ENCODE measurements at regions not wholly inside any gene's neighbourhood (a gene's known extent, or its start where the extent isn't known, plus 50 kb on each side); places are given as distances from the start of the nearest gene placed in this dataset.
"Not testable (repeated sequence)": the region's sequence is repeated elsewhere in the genome, so short reads cannot be mapped to it uniquely, and the experiment has no call there.

DNA sequence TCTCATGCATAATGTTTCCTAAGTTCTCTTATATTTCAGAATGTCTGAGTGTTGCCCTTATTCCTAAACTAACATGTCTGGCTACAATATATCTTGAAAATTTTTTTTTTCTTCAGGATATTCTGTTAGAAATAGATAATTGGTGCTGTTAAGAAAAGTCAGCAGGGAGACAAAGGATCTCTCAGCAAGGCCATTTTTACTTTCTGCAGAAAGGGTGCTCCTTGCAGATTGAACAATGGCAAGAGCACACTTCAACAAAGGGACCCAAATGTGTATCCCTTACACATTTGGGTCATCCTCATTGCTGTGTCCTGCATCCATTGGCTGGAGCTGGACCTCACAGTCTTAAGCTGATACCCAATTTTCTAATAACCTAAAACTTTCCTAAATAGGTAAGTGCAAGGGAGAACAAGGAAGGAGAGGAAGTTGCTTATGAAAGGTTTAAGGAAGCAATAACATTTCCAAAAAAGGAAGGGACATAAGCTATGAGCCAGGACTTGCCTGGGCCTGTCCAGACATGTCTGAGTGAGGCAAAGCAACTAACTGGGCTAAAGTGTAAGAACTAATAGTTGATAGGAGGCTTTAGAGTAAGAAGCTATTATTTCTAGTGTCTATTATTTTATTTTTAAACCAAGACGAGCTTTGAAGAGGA, 429.6 kb downstream of the BCKDHB start:
- peaks cover 2% of the 10 kb centered on the region for H3K9me3 Mint-ChIP-seq
- DNase-seq: no peak
- H3K27me3 Mint-ChIP-seq: no peaks in the 10 kb centered on the region
- ChIA-PET CTCF (interaction anchor here (2.4 kb wide), 1 partner anchor 13 kb away, joined by 5 read pairs; no protein-coding TSS in a partner anchor), POLR2A (no interaction called here)
- H3K4me3 Mint-ChIP-seq: no peak overlapping the region
- H3K36me3 Mint-ChIP-seq (ENCODE audit: low read depth): no peaks in the 10 kb centered on the region
- no peaks in the 10 kb centered on the region for H3K4me1 Mint-ChIP-seq
- H3K27ac Mint-ChIP-seq: no peak overlapping the region

DNA sequence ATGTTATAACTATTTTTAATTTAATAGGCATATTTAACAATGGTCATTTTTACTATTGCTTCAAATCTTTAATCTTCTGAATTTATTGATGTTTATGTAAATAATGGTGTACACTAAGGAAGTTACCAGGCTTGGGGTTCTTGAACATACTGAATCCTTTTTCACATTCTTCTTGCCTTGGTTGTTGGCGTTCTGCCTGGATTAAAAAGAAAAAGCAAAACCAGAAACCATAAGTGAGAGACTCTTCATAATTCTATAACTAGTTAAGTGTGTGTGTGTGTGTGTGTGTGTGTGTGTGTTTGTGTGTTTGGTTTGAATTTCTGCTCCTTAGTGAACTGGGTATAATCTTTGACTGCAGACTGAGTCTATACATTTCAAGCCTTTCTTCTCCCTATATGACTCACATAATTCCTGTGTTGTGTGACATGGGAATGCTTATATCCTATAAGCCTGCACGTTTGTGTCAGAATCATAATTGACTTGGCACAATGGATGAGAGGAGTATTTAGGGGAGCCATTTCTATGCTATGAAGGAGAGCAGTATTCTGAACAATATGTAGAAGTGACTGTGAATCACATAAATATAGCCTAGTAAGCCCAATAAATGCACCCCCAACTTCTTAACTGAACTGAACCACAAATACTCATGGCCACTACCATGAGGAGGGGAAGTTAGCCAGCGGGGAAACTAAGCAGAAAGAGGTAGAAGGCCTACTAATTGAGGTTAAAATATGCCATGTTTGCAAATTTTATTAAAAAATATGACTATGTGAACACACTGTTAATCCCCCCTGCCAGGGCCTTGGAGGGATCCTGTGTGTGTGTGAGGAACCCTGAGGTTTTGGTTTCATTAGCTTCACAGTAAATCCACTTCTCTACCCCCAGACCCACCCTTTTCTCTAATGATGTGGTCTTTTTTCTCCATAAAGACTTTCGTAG, 425.5 kb downstream of the BCKDHB start:
- H3K4me1 Mint-ChIP-seq: no peaks in the 10 kb centered on the region
- no peak for DNase-seq
- H3K4me3 Mint-ChIP-seq: no peak overlapping the region
- H3K27me3 Mint-ChIP-seq: peaks cover 2% of the 10 kb centered on the region
- H3K36me3 Mint-ChIP-seq (ENCODE audit: low read depth): no peaks in the 10 kb centered on the region
- H3K27ac Mint-ChIP-seq: no peak overlapping the region
- H3K9me3 Mint-ChIP-seq: peaks cover 2% of the 10 kb centered on the region
- CTCF ChIA-PET: no interaction called here
- POLR2A ChIA-PET: no interaction called here

DNA sequence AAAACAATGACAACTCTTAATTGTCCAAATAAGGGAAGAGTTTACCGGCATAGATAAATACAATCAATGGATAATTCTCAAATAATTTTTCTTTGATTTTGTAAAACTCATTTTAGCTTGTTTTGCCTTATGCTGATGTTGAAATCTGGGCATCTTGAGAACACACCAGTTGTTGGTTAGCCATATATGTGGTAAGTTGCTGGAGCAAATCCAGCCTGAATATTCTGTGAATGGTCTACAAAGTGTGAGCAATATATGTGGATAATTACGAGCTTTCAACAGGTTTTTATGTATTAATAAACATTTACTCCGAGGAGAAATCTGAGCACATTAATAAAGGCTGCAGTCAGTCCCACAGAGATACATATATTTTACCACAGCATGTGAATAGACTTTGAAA, 423.6 kb downstream of the BCKDHB start:
- H3K4me1 Mint-ChIP-seq: no peaks in the 10 kb centered on the region
- peaks cover 2% of the 10 kb centered on the region for H3K27me3 Mint-ChIP-seq
- H3K9me3 Mint-ChIP-seq: no peaks in the 10 kb centered on the region
- ChIA-PET POLR2A (no interaction called here), CTCF (no interaction called here)
- H3K4me3 Mint-ChIP-seq: no peak overlapping the region
- no peak for DNase-seq
- no peak overlapping the region for H3K27ac Mint-ChIP-seq
- H3K36me3 Mint-ChIP-seq (ENCODE audit: low read depth): peaks cover 1% of the 10 kb centered on the region

DNA sequence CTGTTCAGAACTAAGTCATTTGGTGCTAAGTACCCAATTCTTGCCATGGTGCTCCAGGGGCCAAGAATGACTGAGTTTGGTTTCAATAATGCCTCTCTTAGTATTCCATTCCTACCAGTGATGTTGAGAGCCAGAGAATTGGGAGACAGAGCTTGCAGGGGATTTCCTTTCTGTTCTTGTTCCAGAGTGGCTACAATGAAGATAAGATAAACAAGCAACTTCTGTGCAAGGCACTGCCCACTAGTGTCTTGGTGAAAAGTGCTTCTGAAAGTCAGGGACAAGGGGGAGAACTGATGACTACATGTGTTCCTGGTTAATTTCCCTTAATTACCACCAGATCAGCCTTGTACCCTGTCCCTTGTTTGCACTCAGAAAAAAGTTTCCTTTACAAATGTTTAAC, 421.6 kb downstream of the BCKDHB start:
- no peak overlapping the region for H3K27ac Mint-ChIP-seq
- no peak for DNase-seq
- CTCF ChIA-PET: no interaction called here
- H3K27me3 Mint-ChIP-seq: peaks cover 5% of the 10 kb centered on the region
- H3K4me1 Mint-ChIP-seq: peaks cover 13% of the 10 kb centered on the region
- peaks cover 1% of the 10 kb centered on the region for H3K36me3 Mint-ChIP-seq (ENCODE audit: low read depth)
- H3K4me3 Mint-ChIP-seq: no peak overlapping the region
- H3K9me3 Mint-ChIP-seq: no peaks in the 10 kb centered on the region
- POLR2A ChIA-PET: no interaction called here

DNA sequence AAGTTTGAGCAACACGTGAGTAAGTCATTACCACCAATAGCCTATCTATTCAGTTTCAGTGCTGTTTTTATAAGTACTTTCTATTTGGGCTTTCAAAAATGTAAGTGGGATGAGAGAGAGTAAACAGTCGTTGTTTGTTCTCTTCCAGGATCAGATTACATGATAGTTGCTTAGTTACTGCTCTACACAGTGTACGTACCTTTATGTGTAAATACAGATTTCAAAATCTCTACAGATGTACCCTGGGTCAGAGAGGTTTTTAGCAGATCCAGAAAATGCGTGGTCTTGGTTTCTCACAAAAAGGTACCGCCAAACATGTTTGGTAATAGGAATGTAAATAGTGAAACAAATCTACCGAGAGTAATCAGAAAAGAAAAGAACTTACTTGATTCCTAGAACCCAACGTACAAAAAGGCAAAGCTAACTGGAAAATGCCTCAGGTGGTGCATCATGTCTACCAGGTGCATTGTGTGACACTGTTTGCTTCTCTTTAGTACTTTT, 421.1 kb downstream of the BCKDHB start:
- H3K4me3 Mint-ChIP-seq: no peak overlapping the region
- CTCF ChIA-PET: no interaction called here
- no peaks in the 10 kb centered on the region for H3K9me3 Mint-ChIP-seq
- no peak for DNase-seq
- peaks cover 13% of the 10 kb centered on the region for H3K4me1 Mint-ChIP-seq
- POLR2A ChIA-PET: no interaction called here
- peaks cover 5% of the 10 kb centered on the region for H3K27me3 Mint-ChIP-seq
- peaks cover 1% of the 10 kb centered on the region for H3K36me3 Mint-ChIP-seq (ENCODE audit: low read depth)
- no peak overlapping the region for H3K27ac Mint-ChIP-seq

DNA sequence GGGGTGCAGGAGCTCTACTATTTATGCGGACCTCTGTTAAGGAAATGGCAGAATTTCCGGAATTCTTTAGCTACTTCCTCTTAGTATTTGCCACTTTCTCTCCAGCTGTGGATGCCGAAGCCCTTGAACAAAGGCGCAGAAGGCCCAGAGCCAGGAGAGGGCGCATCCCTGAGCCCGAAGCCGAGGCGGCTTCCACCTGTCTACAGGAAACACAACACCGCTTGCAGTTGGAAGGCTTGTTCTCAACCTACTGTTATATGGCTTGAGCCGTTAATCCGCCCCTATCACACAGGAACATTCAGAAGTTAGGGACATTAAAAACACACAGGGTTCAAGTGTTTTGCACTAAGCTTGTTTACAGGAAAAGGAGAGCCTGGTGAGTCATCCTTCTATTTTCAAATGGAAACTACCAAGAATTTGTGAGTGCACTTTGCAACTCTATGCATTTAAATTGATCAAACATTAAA, 417.1 kb downstream of the BCKDHB start:
- Mint-ChIP-seq H3K9me3 (no peaks in the 10 kb centered on the region), H3K27ac (no peak overlapping the region), H3K27me3 (peaks cover 8% of the 10 kb centered on the region), H3K36me3 (ENCODE audit: low read depth) (peaks cover 1% of the 10 kb centered on the region), H3K4me3 (no peak overlapping the region), H3K4me1 (peaks cover 13% of the 10 kb centered on the region)
- ChIA-PET CTCF (interaction anchor here (1.1 to 1.6 kb wide), 2 partner anchors 9 to 14 kb away, joined by 4 to 5 read pairs; no protein-coding TSS in a partner anchor), POLR2A (no interaction called here)
- no peak for DNase-seq

DNA sequence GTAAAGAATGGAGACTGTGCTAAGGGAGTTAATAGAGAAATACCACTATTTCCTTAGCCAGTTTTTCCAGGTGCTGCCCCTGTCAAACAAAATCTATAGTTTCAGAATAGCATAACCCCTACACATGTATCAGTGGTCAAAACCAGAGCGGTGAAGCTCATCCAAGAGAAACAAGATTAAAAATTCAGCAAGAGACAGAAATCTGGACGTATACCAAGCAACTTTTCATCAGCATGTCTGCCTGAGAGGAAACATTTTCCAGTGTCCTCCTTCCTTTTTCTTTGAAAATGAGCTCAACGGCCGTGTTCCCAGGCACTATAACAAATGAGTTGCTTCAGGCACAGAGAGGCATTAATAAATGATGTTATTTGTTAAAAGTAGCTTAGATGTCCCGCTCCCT, 416.5 kb downstream of the BCKDHB start:
- DNase-seq: no peak
- peaks cover 8% of the 10 kb centered on the region for H3K27me3 Mint-ChIP-seq
- ChIA-PET POLR2A (no interaction called here), CTCF (interaction anchor here (1.6 kb wide), 1 partner anchor 14 kb away, joined by 5 read pairs; no protein-coding TSS in a partner anchor)
- no peak overlapping the region for H3K27ac Mint-ChIP-seq
- peaks cover 1% of the 10 kb centered on the region for H3K36me3 Mint-ChIP-seq (ENCODE audit: low read depth)
- H3K4me3 Mint-ChIP-seq: no peak overlapping the region
- no peaks in the 10 kb centered on the region for H3K9me3 Mint-ChIP-seq
- peaks cover 13% of the 10 kb centered on the region for H3K4me1 Mint-ChIP-seq

DNA sequence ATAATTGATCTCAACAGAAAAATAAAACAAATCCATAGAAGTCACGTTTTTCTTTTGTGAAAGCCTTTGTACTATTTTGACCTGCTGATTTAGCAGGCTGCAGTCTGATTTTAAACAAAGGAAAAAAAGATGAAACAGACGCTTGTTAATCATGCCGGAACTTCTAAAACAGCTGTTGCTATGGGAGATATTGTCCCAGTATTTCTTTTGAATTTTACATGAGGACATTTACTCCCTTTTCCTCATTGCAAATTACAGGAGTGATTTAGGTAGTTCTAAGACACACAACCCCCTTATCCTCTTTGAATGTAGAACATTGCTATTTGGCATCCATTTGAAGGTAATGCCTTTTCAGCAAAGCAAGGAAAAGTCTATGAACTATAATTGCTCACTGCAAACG, 416.1 kb downstream of the BCKDHB start:
- Mint-ChIP-seq H3K27ac (no peak overlapping the region), H3K36me3 (ENCODE audit: low read depth) (peaks cover 1% of the 10 kb centered on the region), H3K4me3 (no peak overlapping the region), H3K9me3 (no peaks in the 10 kb centered on the region), H3K27me3 (peaks cover 8% of the 10 kb centered on the region), H3K4me1 (peaks cover 13% of the 10 kb centered on the region)
- ChIA-PET CTCF (interaction anchor here (1.6 kb wide), 1 partner anchor 15 kb away, joined by 5 read pairs; no protein-coding TSS in a partner anchor), POLR2A (no interaction called here)
- DNase-seq: no peak

DNA sequence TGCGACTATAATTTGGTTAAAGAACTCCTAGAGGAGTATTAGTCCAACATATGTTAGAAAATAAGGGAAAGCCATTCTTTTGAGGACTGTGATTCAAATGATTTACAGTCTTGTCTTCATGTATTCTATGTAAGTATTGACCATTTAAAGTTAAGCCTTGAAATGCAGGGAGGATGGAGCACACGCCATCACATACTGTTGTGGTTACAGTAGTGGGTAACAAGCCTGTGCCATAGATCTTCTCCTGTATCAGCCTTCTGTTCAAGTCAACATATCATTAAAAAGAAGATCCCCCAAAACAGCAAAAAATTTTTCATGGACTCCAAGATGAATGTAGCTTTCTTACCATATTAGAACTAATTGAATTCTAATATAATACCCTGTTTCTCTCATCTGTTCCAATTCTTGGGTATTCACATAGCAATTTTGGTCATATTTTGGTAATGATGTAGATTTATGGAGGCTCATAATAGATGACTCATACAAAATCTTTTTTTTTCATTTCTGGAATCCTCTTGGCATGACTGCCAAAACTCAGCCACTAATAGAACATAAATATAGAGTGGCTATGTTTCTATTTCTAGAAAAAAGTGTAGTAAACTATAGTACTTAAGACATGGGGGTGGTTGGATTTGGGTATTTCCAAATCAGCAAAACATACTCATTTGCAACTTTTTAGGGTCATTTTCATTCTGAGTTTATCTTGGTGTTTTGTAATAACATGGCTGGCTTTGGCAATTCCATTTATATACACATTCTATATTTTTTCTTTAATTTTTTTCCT, 413.5 kb downstream of the BCKDHB start:
- H3K4me1 Mint-ChIP-seq: peaks cover 13% of the 10 kb centered on the region
- POLR2A ChIA-PET: no interaction called here

DNA sequence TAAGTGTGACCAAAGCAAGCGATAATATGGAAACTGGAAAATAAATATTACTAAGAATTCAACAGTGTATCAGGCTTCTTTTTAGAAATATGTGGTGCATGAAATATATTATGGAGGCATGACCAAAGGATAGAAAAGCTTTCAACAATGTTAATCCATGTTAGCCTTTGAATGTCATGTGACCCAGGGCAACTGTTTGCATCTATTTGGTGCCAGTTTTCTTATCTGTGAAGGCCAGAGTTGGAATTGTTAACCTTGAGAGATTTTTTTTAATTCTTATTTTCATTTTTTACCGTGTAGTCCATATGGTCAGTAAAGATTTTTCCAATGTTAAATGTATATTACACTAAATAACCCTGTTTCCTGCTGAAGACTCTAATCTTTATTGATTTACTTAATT, 411.1 kb downstream of the BCKDHB start:
- Mint-ChIP-seq H3K9me3 (no peaks in the 10 kb centered on the region), H3K4me3 (no peak overlapping the region), H3K36me3 (ENCODE audit: low read depth) (no peaks in the 10 kb centered on the region), H3K27me3 (peaks cover 7% of the 10 kb centered on the region), H3K4me1 (no peaks in the 10 kb centered on the region), H3K27ac (no peak overlapping the region)
- ChIA-PET CTCF (no interaction called here), POLR2A (no interaction called here)
- DNase-seq: no peak

More for the DNA sequence above, 413.5 kb downstream of the BCKDHB start:
- Mint-ChIP-seq H3K4me3 (no peak overlapping the region), H3K27me3 (peaks cover 9% of the 10 kb centered on the region), H3K9me3 (no peaks in the 10 kb centered on the region), H3K27ac (no peak overlapping the region), H3K36me3 (ENCODE audit: low read depth) (no peaks in the 10 kb centered on the region)
- no peak for DNase-seq
- CTCF ChIA-PET: no interaction called here

DNA sequence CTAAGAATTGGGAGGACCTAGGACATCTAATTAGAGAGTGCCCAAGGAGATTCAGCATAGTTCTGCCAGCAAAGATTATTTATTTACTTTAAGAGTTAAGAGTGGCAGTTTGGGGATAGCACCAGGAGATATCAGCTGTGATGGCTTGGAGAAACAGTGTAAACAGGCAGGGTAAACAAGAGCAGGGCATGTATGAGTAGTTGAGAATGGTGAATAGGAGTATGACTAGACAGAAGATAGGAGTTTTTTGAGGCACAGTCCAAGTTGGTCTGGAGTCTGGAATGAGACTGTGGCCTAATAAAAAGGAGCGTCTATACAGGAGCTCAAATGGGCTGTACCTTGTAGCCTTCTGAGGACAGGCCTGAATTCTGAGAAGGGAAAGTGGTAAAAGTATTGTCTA, 404.1 kb downstream of the BCKDHB start:
- H3K4me3 Mint-ChIP-seq; CTCF ChIA-PET; DNase-seq; H3K27ac Mint-ChIP-seq; H3K36me3 Mint-ChIP-seq (ENCODE audit: low read depth); H3K27me3 Mint-ChIP-seq; H3K4me1 Mint-ChIP-seq; POLR2A ChIA-PET; H3K9me3 Mint-ChIP-seq: not testable (repeated sequence)

DNA sequence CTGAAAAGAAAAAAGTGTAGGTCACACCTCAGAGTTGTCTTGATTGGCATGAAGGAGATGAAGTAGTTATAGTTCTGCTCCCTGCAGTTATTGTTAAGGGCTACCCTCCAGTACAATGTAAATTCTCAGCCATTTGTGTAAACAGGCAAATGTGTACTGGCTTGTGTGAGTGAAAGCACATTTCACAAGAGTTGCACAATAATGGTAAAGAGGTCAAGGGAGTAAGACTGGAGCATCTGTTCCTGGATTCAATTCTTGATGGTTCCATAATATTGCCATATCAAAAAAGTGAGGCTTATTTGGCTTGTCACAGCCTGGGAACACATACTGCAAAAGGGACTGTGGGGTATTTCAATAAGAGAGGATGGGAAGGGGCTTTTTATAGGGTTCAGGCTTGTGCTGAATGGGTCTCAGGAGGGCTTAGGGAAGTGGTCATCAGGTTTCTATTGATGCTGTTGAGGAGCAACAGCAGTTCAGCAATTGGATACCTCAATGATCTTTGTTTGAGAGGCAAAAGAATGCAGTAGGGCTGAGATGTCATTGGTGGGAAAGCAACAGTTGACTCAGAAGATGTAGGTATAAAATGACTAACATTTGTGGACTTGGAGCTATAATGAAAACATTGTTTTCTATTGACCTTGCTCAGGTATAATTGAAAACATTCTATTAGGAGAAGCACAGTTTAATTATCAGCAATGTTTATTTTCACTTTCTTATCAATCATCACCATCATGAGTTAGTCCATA, 402.6 kb downstream of the BCKDHB start:
- Mint-ChIP-seq H3K4me1 (no peaks in the 10 kb centered on the region), H3K36me3 (ENCODE audit: low read depth) (no peaks in the 10 kb centered on the region), H3K9me3 (no peaks in the 10 kb centered on the region), H3K4me3 (no peak overlapping the region), H3K27me3 (peaks cover 2% of the 10 kb centered on the region), H3K27ac (no peak overlapping the region)
- no peak for DNase-seq
- ChIA-PET POLR2A (no interaction called here), CTCF (no interaction called here)
